ENCODE measurements at regions not wholly inside any gene's neighbourhood (a gene's known extent, or its start where the extent isn't known, plus 50 kb on each side); places are given as distances from the start of the nearest gene placed in this dataset.
"Not testable (repeated sequence)": the region's sequence is repeated elsewhere in the genome, so short reads cannot be mapped to it uniquely, and the experiment has no call there.

DNA sequence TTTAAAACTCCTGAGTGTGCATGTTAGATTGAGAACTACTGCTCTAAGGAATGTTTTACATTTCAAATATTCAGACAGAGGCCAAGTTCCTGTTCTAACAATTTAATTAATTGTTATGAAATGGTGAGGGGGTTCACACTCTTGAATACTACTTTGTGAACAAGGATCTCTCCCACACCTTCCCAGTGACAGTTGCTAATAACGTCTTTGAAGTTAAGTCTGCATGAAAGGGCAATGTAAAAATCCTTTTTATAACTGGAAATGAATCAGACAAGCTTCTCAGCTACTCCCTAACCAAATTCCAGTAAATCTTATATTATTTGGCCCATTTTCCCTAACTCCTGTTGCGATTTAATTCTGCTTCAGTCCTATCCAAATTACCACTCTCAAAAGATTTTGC, 828.5 kb upstream of the ADAMTS5 start:
- no peak for DNase-seq

- DNase-seq = no peak
Observed at GRCh38 chr21:27793901-27794300, 827.0 kb upstream of the ADAMTS5 start.

DNA sequence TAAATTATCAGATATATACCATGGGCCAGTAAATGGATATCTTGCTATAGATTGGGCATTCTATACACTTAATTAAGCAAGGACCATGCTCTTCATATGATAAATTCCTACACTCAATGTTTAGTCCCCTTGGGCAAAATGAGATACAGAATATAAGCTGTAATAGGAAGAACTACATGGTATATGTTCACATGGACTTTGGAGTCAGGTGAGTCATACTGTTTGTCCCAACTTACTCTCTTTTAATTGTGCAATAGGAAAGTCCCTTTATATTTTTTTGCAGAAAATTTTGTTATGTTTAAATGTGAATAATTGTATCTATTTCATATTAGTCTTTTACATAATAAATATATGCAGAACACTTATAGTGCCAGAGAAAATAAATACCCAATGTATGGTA, 820.2 kb upstream of the ADAMTS5 start:
- DNase-seq = no peak

- no peak for DNase-seq
Observed at GRCh38 chr21:27779606-27780005, 812.7 kb upstream of the ADAMTS5 start.

DNA sequence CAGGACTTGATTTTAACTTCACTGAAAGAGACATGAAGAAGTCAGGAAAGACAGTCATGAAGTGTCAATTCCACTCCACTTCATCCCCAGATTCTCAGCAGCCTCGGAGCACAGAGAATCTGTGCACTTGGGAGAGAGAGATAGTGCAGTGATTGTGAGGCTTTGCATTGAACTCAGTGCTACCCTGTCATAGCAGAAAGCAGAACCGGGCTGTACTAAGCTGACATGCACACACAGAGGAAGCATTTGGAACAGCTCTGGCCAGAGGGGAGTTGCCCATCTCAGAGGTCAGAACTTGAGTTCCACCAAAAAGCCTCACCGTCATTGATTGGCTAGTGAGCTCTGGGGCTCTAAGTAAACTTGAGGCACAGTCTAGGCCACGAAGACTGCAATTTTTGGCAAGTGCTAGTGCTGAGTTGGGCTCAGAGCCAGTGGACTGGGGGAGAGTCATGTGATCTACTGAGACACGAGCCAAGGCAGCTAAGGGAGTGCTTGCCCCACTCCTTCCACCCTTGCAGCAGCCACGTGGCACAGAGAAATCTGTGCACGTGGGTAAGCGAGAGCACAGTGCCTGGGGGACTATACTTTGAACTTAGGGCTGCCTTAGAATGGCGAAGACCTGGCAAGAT, 810.2 kb upstream of the ADAMTS5 start:
- no peak for DNase-seq

DNA sequence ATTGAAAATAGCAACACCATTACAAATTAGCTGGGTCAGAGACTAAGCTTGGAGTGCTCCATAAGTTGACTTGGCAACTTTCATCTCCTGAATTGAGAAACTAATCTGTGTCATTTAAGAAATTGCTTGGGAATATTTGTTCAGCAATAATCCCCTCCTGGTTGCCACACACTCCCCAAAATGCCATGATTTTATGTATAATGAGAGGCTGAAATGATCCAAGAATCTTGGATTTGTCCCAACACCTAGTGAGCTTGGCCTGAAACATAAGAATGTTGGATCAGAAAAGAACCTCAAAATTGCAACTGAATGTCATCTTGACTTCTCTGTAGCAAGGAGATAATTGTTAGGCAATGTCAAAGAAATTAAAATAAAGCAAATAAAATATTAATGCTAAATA, 805.9 kb upstream of the ADAMTS5 start:
- DNase-seq = no peak

DNA sequence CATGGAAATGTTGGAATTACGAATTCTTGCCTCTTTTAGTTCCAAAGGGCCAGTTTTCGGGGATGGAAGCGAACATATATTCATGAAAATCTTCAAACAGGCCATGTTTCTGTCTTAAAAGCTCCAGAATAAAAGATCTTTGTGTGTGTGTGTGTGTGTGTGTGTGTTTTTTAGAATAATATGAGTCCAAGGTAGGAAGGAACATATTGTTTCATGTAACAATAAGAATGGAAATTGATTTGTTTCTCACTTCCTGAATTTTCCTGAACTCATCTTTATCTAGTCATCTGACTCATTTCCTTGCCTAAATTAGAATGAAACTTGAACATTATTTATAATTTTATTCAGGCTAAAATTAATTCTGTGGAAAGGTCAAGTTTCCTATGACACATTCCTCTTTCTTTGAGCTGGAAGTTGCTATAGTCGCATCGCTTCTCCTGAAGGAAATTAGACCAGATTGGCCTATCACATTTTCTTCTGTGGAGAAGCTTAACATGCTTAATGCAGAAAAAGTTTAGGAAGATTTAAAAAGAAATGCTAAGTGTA, 805.1 kb upstream of the ADAMTS5 start:
- DNase-seq = no peak

DNA sequence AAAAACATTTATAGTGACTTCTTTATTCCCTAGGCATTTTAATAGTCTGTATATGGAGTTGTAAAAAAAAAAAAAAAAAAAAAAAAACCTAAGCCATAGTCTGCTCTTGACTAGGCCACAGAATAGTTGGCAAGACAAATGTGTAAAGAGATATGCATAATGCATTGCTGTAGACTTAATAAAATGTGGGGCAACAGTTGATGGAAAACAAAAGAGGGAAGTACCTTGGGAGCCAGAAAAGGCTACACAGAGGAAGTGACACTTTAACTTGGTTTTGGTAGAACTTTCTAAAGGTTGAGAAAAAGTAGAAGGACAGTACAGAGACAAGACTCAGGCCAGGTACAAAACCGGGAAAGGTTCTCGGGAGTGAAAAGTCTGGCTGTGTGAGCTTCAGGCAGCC, 802.9 kb upstream of the ADAMTS5 start:
- no peak for DNase-seq

- not testable (repeated sequence) for DNase-seq
Observed at GRCh38 chr21:27768046-27768637, 801.3 kb upstream of the ADAMTS5 start.

DNA sequence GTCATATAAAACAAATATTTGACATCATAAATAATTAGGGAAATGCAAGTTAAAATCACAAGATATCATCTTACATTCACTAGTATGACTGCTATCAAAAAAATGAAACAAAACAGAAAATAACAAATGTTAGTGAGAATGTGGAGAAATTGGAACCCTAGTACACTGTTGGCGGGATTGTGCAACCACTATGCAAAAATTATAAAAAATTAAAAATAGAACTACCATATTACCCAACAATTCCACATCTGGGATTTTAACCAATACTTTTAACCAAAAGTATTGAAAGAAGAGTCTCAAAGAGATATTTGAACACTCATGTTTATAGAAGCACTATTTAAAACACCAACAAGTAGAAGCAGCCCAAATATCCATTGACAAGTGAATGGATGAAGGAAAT, 797.2 kb upstream of the ADAMTS5 start:
- DNase-seq = no peak

DNA sequence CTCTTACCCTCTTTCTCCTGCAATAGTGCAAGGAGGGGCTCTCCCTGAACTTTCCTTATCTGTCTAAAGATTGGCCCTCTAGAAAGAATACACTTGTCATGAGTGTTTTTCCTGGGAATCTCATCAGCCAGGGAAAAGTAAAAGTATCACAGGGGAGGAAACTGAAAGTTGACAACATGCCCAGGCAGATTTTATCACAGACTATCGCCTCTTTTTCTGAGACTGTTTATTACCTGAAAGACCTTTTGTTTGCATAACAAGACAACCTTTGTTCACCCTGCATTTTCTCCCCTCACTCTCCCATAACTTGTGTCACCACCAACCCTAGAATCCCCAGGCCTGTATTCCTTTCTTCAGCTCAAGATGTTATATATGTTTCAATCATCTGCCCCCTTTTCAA, 794.7 kb upstream of the ADAMTS5 start:
- no peak for DNase-seq

DNA sequence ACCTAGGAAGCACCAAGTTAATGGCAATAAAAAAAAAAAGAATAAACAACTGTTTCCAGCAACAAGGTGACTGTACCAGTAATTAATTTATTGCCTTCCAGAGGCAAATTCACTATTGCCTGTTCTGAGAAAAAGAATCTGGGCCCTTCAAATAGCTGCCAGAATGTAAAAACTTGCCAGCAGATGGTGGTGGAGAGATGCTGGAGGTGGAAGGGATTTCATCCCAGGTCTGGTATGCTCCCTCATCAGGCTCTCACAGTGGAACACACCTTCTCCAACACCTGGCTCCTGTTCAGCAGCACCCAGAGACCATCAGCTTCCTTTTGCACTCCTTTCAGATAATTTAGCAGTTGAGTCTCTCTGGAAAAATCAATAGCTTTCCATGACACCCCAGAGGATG, 792.9 kb upstream of the ADAMTS5 start:
- DNase-seq = no peak

- no peak for DNase-seq
Observed at GRCh38 chr21:27759091-27759659, 792.3 kb upstream of the ADAMTS5 start.

GRCh38 chr21:27756191-27756590, 789.3 kb upstream of the ADAMTS5 start:
- no peak for DNase-seq

DNA sequence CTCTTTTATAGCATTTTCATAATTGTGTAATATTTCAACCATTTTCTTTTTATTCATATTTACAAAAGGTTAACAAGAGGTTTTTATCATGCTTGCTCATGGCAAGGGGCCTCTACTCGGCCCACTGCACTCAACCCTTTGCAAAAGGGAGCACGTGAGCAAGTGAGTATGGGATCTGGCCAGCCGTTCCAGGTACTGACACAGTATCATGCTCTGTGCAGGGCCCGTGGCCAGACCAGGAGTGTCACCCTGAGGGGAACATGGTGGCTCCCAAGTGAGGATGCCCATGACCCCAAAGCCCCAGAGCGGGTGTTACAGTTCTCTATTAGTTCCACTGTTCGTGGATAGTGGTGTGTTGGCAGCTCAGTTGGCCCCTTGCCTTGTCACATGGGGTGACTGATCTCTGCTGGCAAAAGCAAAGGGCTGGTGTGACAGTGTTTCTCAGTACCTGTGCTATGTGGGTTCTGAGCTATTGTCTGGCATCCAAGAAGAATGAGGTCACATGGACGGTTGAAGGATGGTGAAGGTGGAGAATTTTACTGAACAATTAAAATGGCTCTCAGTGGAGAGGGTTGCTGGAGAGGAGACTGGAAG, 777.2 kb upstream of the ADAMTS5 start:
- no peak for DNase-seq

DNA sequence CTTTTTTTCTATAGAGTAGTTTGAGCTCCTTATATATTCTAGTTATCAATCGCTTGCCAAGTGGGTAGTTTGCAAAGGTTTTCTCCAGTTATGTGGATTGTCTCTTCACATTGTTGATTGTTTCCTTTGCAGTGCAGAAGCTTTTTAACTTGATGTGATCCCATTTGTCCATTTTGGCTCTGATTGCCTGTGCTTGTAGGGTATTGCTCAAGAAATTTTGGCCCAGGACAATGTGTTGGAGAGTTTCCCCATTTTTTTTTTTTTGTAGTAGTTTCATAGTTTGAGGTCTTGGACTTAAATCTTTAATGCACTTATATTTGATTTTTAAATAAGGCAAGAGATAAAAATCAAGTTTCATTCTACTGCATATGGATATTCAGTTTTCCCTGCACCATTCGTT, 774.8 kb upstream of the ADAMTS5 start:
- DNase-seq = no peak

DNA sequence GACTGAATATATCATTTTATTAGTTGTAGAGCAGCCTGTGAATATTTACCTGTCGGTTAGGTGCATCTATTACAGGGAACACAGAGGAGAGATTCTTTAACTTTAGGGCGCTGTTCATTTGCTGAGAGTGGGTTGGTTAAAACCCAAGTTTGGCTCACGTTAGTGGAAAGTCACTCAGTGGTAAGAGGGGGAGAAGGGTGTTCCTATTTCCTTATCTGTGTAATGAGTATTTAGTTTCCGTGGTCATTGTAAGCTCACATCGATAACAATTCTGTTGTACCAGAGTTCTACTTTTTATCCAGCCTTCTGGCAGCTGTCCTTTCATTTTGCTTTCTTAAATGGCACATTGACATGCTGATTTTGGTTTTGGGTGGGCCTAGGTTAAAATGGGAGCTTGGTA, 773.2 kb upstream of the ADAMTS5 start:
- no peak for DNase-seq

DNA sequence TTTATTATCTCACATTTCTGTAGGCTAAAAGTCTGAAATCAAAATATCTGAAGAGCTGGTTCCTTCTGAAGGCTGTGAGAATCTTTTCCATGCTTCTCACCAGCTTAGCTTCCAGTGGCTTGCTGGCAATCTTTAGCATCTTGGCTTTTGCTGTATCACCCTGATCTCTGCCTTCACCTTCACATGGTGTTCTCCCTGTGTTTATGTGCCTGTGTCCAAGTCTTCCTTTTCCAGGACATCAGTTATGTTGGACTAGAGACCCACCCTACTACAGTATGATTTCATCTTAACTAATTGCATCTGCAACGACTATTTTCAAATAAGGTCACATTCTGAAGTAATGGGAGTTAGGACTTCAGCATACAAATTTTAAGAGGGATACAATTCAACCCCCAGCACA, 772.3 kb upstream of the ADAMTS5 start:
- DNase-seq = no peak

DNA sequence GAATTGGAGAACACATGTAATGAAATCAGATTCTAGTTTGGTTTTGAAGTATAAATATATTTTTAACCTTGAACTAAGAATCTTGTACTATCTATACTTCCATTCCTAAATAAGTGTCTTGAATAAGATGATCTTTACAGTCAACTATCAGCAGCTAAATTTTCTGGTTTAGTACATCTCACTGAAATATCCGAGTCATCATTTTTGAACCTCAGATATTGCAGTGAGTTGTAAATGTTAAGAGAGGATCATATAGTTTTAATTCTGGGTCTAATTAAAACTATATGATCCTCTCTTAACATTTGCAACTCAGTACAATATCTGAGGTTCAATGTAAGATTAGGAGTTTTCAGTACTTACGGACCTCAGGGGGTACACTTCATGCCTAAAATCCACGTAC, 768.8 kb upstream of the ADAMTS5 start:
- no peak for DNase-seq

DNA sequence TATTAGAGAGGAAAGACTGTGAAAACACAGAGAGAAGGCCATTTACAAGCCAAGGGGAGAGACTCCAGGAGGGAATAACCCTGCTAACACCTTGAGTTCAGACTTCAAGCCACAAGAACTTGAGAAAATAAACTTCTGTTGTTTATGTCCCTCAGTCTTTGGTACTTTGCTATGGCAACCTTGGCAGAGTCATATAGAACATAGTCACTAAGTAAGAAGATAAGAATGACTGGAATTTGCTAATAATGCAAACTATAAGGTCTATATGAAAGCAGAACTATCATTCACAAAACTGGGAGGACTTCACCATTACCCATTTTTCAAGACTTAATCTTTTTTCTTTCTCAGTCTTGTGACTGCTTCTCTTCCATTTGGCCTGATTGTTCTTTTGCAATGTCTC, 767.3 kb upstream of the ADAMTS5 start:
- no peak for DNase-seq

DNA sequence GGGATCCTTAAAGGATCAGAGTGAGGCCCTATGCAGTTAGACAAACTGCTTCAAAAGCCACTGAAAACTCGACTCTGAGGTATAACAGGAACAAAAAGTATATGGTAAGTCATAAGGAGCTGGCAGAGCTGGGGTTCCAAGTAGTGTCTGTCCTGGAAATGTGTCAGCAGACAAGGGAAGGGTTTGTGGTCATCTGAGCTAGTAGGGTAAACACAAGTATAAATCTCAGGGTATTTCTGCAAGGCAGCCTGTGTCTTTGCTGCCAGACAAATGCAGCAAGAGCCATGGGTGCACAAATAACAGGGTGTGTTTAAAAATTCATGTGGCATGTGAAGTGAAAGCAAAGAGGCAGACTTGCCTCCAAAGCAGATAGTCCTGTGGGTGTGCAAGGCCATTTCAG, 759.0 kb upstream of the ADAMTS5 start:
- DNase-seq = no peak

GRCh38 chr21:27722095-27722494, 755.2 kb upstream of the ADAMTS5 start:
- no peak for DNase-seq

GRCh38 chr21:27721675-27722074, 754.8 kb upstream of the ADAMTS5 start:
- no peak for DNase-seq

DNA sequence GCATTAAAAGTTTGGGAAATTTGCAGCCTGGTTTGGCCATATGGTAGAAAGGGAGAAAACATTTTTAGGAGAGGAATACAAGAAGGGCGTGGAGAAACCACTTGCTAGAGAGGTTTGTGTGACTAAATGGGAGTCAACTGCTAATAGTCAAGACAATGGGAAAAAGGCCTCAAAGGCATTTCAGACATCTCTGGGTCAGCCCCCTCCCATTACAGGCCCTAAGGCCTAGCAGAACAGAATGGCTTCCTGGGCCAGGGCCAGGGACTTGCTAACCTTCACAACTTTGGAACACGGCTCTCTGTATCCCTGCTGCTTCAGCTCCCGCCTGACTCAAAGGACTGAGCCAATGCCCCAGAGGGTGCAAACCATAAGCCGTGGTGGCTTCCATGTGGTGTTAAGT, 752.3 kb upstream of the ADAMTS5 start:
- DNase-seq = no peak

All from NCI-H2081 treated with DMSO at 0.1 percent for 48 hours (cell line).